ENCODE measurements at regions not wholly inside any gene's neighbourhood (a gene's known extent, or its start where the extent isn't known, plus 50 kb on each side); places are given as distances from the start of the nearest gene placed in this dataset.

DNA sequence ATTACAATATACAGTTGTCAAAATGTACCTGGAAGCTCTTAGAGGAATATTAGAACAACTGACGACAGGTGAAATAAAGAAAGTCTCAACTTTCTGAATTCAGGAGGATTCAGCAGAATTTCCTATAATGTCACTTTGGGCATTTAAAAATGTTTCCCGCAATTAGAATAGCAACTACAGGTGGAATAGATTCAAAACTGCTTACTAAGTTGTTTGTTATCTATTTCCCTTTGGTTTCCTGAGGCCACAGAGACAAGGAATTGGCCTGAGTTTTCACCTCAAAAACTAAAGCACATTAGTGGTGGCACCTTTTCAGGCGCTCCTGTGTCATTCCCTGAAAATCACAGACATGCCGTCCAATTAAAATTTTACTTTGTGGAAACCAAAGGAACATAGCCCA lies 729.2 kb upstream of the FANCL start:
- no peaks in the 10 kb centered on the region for H3K79me2 ChIP-seq (ENCODE audit: control insufficient read depth, insufficient read depth, low read length)
- no peaks in the 10 kb centered on the region for H3K36me3 ChIP-seq (replicated peaks in 1 of 2; ENCODE audit: control extremely low read depth in 1 of 2, control insufficient read depth in 1 of 2, extremely low read depth in 1 of 2, insufficient read depth in 2 of 2, low read length in 1 of 2)
- WGBS (ENCODE audit: insufficient coverage), result 89% methylated on average over 2 of the region's 4 CpGs
- H3K4me3 ChIP-seq (ENCODE audit: control extremely low read depth in 1 of 5, extremely low read depth in 1 of 5, insufficient read depth in 1 of 5, low read depth in 2 of 5, low read length in 4 of 5), result no peak overlapping the region
- H3K4me1 ChIP-seq (ENCODE audit: control insufficient read depth in 2 of 2, insufficient read depth in 2 of 2, low read length in 2 of 2), result no peaks in the 10 kb centered on the region
- TF ChIP-seq EZH2 (IDR thresholded peaks at IDR 0.05; ENCODE audit: borderline replicate concordance, insufficient read depth, low read depth, low read length, poor library complexity, severe bottlenecking), result no peak
- TF ChIP-seq, protein P1, sequence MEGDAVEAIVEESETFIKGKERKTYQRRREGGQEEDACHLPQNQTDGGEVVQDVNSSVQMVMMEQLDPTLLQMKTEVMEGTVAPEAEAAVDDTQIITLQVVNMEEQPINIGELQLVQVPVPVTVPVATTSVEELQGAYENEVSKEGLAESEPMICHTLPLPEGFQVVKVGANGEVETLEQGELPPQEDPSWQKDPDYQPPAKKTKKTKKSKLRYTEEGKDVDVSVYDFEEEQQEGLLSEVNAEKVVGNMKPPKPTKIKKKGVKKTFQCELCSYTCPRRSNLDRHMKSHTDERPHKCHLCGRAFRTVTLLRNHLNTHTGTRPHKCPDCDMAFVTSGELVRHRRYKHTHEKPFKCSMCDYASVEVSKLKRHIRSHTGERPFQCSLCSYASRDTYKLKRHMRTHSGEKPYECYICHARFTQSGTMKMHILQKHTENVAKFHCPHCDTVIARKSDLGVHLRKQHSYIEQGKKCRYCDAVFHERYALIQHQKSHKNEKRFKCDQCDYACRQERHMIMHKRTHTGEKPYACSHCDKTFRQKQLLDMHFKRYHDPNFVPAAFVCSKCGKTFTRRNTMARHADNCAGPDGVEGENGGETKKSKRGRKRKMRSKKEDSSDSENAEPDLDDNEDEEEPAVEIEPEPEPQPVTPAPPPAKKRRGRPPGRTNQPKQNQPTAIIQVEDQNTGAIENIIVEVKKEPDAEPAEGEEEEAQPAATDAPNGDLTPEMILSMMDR (IDR thresholded peaks at IDR 0.05), result no peak
- no peaks in the 10 kb centered on the region for H3K9me3 Mint-ChIP-seq (ENCODE audit: insufficient read depth)
- no peak for DNase-seq
- no peaks in the 10 kb centered on the region for H3K4me1 Mint-ChIP-seq
- H3K27ac ChIP-seq (ENCODE audit: low read length in 2 of 2), result no peak overlapping the region
- ATAC-seq (ENCODE audit: low read depth), result no peak
- CTCF ChIA-PET, result no interaction called here
- peaks cover 3% of the 10 kb centered on the region for H3K27me3 Mint-ChIP-seq
- H3K9me3 ChIP-seq (ENCODE audit: control extremely low read depth in 1 of 3, control insufficient read depth in 2 of 3, insufficient read depth in 1 of 3, low read length in 2 of 3), result no peaks in the 10 kb centered on the region
- H2AFZ ChIP-seq (ENCODE audit: insufficient read depth, low read depth, low read length, poor library complexity, severe bottlenecking), result no peak overlapping the region
- intact Hi-C loops (cut with micrococcal nuclease), result no loop called here
- H3K4me3 Mint-ChIP-seq, result no peak overlapping the region
- no peaks in the 10 kb centered on the region for H4K20me1 ChIP-seq (ENCODE audit: control insufficient read depth, insufficient read depth, low read length, poor library complexity, severe bottlenecking)
- no peak overlapping the region for H3K9ac ChIP-seq (ENCODE audit: low read length)
- no peak overlapping the region for H3K4me2 ChIP-seq (replicated peaks; ENCODE audit: low read depth, low read length, poor library complexity, severe bottlenecking)
- no peak overlapping the region for H3K27ac Mint-ChIP-seq
- H3K27me3 ChIP-seq (replicated peaks in 1 of 4; ENCODE audit: control extremely low read depth in 1 of 4, control insufficient read depth in 3 of 4, insufficient read depth in 4 of 4, low read length in 3 of 4), result no peaks in the 10 kb centered on the region
- POLR2A ChIA-PET, result no interaction called here

DNA sequence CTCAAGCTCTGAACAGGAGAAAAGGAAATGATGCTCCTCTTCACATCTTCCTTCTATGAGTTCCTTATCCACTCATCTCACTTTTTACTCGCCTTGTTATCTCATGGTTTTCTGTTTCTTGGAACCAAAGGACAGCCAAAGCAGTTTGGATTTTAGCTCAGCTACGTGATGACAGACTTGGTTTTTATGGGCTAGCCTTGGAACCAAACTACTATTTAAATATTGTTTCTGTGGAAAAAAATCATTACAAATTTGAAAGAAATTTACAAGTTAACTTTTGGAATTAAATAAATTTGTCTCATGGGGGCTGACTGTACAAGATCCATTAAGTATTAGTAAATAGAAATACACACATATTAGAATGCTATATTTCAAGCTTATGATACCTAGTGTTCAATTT lies 727.8 kb upstream of the FANCL start:
- CTCF ChIA-PET, result interaction anchor here (0.7 to 0.8 kb wide), 2 partner anchors 964 to 1703 kb away, joined by 3 read pairs; no protein-coding TSS in a partner anchor
- Mint-ChIP-seq H3K27me3 (peaks cover 1% of the 10 kb centered on the region), H3K4me1 (no peaks in the 10 kb centered on the region), H3K27ac (no peak overlapping the region), H3K9me3 (ENCODE audit: insufficient read depth) (no peaks in the 10 kb centered on the region), H3K4me3 (no peak overlapping the region)
- ATAC-seq (ENCODE audit: low read depth), result no peak
- no peaks in the 10 kb centered on the region for H3K9me3 ChIP-seq (ENCODE audit: control extremely low read depth in 1 of 3, control insufficient read depth in 2 of 3, insufficient read depth in 1 of 3, low read length in 2 of 3)
- no peaks in the 10 kb centered on the region for H3K36me3 ChIP-seq (replicated peaks in 1 of 2; ENCODE audit: control extremely low read depth in 1 of 2, control insufficient read depth in 1 of 2, extremely low read depth in 1 of 2, insufficient read depth in 2 of 2, low read length in 1 of 2)
- no peak overlapping the region for H3K9ac ChIP-seq (ENCODE audit: low read length)
- H3K4me2 ChIP-seq (replicated peaks; ENCODE audit: low read depth, low read length, poor library complexity, severe bottlenecking), result no peak overlapping the region
- H2AFZ ChIP-seq (ENCODE audit: insufficient read depth, low read depth, low read length, poor library complexity, severe bottlenecking), result no peak overlapping the region
- H3K79me2 ChIP-seq (ENCODE audit: control insufficient read depth, insufficient read depth, low read length), result no peaks in the 10 kb centered on the region
- 100% methylated on average over 1 of the region's 2 CpGs for WGBS (ENCODE audit: insufficient coverage)
- no peaks in the 10 kb centered on the region for H3K27me3 ChIP-seq (replicated peaks in 1 of 4; ENCODE audit: control extremely low read depth in 1 of 4, control insufficient read depth in 3 of 4, insufficient read depth in 4 of 4, low read length in 3 of 4)
- DNase-seq, result no peak
- intact Hi-C loops (cut with micrococcal nuclease), result no loop called here
- H4K20me1 ChIP-seq (ENCODE audit: control insufficient read depth, insufficient read depth, low read length, poor library complexity, severe bottlenecking), result no peaks in the 10 kb centered on the region
- H3K4me1 ChIP-seq (ENCODE audit: control insufficient read depth in 2 of 2, insufficient read depth in 2 of 2, low read length in 2 of 2), result no peaks in the 10 kb centered on the region
- POLR2A ChIA-PET, result no interaction called here
- no peak for TF ChIP-seq EZH2 (IDR thresholded peaks at IDR 0.05; ENCODE audit: borderline replicate concordance, insufficient read depth, low read depth, low read length, poor library complexity, severe bottlenecking)
- TF ChIP-seq, protein P1 (IDR thresholded peaks at IDR 0.05), result no peak
- no peak overlapping the region for H3K4me3 ChIP-seq (ENCODE audit: control extremely low read depth in 1 of 5, extremely low read depth in 1 of 5, insufficient read depth in 1 of 5, low read depth in 2 of 5, low read length in 4 of 5)
- no peak overlapping the region for H3K27ac ChIP-seq (ENCODE audit: low read length in 2 of 2)
